GM21447 (cell line): ENCODE measurements at regions not wholly inside any gene's neighbourhood (a gene's known extent, or its start where the extent isn't known, plus 50 kb on each side); places are given as distances from the start of the nearest gene placed in this dataset.

Experiments
- ATAC-seq: cut with Tn5 transposase; IDR thresholded peaks from one replicate; pipeline ENCODE4 v1.9.1; 2021; ENCODE audit not compliant: unreplicated experiment

DNA sequence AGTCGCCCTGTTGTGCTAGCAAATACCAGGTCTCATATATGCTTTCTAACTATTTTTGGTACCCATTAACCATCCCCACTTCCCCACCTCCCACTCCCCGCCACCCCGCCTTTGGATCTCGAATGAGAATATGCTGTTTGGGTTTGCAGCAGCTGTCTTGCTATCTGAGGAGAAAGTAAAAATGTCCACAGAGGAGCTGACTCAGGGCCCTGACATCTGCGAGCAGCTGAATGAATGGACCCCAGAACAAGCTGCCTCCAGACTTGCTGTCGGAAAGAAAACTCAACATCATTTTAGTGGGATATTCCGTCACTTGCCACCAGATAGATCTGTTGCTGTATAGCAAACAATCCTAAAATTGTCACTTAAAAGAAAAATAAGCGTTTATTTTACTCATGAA is 103.7 kb downstream of the LINC00237 start:
- ATAC-seq: no peak

GRCh38 chr20:20993372-20993771 is 112.8 kb downstream of the LINC00237 start:
- no peak for ATAC-seq

- no peak for ATAC-seq
These were observed 113.3 kb downstream of the LINC00237 start for GRCh38 chr20:20992686-20993360.

DNA sequence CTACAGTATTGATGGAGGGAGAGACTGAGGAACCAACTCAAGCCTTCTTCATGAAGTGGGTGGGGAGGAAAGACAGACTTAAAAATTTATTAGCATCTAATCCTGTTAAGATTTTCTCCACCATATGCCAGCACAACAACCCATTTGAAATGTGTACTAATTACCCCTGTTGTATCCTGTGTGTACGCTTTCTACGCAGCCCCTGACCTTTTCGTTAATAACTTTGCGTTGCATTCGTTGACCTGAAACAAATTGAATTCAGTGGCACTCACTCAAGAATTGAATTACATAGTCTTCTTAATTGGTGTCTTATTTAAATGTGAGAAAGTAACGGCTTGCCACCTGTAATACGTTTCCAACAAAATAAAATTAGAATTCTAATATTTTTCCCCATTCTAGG is 113.9 kb downstream of the LINC00237 start:
- no peak for ATAC-seq

- ATAC-seq: no peak
These were observed 117.1 kb downstream of the LINC00237 start for GRCh38 chr20:20989081-20989480.

DNA sequence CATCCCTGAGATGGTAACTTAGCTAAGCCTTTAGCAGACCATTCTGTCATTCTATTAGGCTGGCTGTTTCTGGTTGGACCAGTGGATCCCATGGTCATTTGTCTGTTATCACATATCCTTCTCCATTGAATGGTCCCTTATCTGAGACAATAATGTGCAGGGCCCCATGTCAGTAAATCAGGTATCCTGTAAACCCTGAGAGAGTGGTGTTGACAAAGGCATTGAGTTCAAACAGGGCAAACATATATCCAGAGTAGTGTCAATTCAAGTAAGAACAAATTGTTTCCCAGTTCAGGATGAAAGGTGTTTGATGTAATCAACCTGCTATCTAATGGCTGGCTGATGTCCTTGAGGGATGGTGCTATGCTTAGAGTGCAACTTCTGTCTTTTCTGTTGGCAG is 126.2 kb downstream of the LINC00237 start:
- ATAC-seq: no peak

- ATAC-seq: no peak
These were observed 128.4 kb downstream of the LINC00237 start for GRCh38 chr20:20977786-20978185.

DNA sequence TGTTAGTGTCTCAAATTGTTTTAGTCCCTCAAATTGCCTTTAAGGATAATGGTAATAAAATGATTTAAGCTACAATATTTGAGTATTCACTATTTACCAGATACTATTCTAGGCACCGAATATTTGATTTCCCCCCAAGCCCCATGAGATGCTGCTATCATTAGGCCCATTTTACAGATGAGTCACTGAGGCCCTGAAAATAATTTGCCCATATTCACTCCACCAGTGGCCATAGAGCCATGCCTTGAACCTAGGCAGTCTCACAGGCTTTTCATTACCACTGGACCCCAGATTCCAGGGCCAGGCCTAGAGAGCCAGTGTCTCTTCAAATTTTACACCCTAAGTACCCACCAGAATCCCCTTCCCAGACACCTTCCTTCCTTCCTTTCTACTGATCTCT is 133.7 kb downstream of the LINC00237 start:
- no peak for ATAC-seq

GRCh38 chr20:20971810-20972209 is 134.3 kb downstream of the LINC00237 start:
- no peak for ATAC-seq

- ATAC-seq: no peak
These were observed 135.3 kb downstream of the LINC00237 start for GRCh38 chr20:20970841-20971240.

- ATAC-seq: no peak
These were observed 136.4 kb downstream of the LINC00237 start for GRCh38 chr20:20969701-20970280.

DNA sequence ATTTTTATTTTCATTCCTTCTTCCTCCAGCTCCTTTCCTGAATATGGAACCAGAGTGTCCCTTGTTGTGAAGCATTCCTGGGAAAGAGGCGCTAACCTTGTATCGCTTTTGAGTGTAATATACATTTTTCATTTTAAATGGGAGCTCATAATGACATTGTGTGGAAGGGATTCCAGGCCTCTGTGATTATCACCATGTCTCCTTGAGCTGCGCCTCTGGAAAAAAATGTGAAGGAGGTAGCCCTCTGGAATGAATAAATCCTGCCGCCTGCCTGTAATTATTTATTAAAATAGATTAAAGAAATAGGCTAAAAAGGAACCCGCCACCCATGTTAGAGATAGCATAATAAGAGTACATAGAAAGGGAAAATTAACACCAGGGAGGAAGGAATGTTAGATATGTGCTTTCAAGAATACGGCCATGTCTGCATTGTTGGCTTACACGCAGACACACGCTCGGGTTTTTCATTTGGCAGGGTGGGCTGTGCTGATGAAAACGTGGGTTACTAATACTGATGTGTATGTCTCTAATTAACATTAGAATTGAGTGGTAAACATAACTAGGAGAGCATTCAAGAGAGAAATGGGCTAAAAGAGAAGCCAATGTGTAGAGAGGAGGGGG is 138.5 kb downstream of the LINC00237 start:
- no peak for ATAC-seq

GRCh38 chr20:20966171-20966570 is 140.0 kb downstream of the LINC00237 start:
- no peak for ATAC-seq

GRCh38 chr20:20959031-20959755 is 147.0 kb downstream of the LINC00237 start:
- no peak for ATAC-seq

DNA sequence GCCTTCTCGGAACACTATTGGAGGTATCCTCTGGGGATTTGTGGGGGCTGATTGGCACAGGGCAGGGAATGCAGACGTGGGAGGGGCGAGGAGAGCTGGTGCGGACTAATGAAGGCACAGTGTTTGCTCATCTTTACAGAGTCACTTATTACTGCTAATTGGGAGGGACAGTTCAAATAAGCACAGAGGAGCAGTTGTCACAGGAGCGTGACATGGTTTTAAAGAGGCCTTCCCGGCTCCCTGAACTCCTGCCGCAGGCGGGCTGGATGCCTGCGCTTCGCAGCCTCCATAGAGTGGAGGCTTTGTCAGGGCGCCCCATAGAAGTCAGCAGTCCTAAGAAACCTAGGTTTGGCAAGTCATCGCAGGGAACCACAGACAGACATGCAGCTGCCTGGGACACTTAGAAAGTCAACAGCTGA is 149.6 kb downstream of the LINC00237 start:
- no peak for ATAC-seq

GRCh38 chr20:20955892-20956291 is 150.3 kb downstream of the LINC00237 start:
- no peak for ATAC-seq

DNA sequence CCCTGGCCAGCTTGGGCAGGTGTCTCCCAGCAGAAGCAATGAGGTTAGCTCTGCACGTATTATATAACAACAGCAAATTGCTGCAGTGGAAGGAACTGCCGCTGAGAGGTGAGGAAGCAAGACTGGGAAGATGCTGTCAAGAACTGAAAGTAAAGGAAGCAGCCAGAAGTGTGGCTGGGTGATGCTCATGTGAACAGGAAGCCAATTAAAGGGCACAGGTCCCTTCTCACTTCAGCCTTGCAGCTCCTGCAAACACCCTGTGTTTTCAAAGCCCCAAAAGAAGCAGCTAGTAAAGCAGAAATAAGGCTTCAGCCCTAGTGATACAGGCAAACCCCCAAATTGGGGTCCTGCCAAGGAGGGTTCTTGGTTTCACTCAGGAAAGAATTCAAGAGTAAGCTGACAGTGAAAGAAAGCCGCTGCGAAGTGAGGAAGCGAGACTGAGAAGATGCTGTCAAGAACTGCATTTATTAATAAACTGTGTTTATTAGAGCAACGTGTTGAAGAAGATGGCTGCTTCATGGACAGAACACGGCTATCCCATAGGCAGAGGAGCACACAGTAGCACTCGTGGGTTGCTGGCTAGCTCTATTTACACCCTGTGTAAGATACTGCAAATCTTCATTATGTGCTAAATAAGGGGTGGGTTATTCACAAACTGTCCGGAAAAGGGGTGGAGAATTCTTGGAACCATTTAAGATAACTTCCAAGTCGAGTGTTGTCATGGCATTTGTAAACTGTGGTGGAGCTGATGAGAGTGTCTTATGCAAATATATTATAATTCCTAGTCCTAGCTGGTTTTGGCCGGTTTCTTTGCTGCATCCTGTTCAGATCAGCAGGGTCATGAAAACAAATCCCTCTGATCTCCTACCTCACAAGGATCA is 152.2 kb downstream of the LINC00237 start:
- ATAC-seq: no peak

DNA sequence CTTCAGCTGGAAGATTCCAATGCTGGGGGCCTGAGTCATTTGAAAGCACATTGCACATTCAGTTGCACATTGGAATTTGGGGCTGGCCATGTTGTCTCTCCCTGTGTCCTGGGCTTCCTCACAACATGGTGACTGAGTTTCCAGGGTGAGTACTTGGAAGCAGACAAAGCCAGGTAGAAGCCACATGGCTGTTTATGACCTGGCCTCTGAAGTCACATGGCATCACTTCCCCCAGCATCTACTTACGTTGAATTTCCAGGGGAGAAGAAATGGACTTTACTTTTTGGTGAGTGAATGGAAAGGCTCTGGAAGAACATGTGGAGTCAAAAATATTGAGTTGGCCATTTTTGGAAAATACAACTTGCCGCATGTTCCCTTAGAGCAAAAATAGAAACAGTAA is 155.5 kb downstream of the LINC00237 start:
- ATAC-seq: no peak

DNA sequence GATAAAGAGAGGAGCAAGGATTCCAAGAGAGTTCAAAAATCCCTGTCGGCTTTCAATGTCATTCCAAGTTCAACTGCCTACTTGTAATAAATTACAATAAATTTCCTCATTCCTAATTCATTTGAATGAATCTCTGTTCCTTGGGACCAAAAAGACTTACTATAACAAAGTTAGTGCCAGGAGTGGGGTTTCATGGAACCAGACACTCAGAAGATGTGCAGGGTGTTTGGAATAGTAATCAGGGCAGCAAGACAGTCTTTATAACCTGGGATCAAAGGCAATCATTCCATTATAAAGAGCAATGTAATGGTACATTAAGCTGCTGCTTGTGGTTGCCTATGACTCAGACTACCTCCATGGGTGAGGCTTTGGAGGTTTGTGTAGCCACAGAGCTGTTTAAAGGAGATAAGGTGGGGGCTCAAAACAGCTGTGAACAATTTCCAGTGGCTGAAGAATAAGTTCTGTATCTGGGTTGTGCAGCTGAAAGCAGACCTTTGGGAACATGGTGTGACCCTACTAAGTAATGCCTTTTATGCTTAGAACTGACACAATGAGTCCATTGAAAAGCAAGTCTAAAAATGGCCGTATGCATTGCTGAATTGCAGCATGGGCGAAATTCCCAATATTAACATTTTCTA is 159.9 kb downstream of the LINC00237 start:
- ATAC-seq: no peak

DNA sequence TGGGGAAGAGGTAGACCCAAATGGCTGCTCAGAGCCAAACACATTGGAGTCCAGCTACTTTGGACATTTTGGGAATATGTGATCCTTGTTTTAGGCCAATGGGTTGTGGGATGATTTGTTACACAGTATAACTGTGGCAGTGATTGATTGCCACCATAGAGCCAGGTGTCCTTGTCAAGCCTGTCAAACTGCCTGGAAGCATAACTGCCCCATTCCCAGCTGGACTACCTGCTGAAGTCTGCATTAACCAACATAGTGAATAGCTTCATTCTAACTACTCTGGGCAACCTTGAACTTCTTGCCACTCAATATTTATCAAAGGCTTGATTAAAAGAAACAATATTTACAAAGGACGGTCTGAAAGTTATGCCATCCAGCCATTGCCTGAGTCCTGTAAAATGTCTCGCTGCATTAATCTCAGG is 164.7 kb downstream of the LINC00237 start:
- no peak for ATAC-seq
